ENCODE measurements at regions not wholly inside any gene's neighbourhood (a gene's known extent, or its start where the extent isn't known, plus 50 kb on each side); places are given as distances from the start of the nearest gene placed in this dataset.
"Not testable (repeated sequence)": the region's sequence is repeated elsewhere in the genome, so short reads cannot be mapped to it uniquely, and the experiment has no call there.

- no peak for TF ChIP-seq CTCF (IDR thresholded peaks at IDR 0.05; ENCODE audit: insufficient read depth, missing control alignments)
- DNase-seq (ENCODE audit: insufficient read length, low spot score) (no peak), FAIRE-seq (no peak)
These were observed 119.7 kb upstream of the RMP24 start for GRCh38 chr18:35852786-35853185.

DNA sequence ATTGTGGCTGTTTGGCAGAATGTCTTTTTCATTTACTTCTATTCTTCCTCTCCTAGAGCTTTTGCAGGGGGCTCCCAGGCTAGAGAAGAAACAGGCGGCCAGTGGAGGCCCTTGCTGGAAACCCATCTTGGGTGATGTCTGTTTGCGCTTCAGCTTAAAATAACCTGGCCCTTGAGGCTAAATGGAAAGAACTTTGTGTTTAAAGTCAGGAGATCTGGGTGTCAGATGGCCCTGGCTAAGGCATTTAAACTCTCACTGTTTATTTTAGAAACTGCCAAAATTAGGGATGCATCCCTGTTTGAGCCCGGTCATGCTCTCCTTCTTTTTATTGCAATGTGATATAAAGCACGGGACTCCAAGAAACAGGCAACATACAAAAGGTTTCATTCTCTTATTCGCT, 118.4 kb upstream of the RMP24 start:
- FAIRE-seq (no peak), DNase-seq (ENCODE audit: insufficient read length, low spot score) (no peak)
- TF ChIP-seq CTCF (IDR thresholded peaks at IDR 0.05; ENCODE audit: insufficient read depth, missing control alignments) = no peak

DNA sequence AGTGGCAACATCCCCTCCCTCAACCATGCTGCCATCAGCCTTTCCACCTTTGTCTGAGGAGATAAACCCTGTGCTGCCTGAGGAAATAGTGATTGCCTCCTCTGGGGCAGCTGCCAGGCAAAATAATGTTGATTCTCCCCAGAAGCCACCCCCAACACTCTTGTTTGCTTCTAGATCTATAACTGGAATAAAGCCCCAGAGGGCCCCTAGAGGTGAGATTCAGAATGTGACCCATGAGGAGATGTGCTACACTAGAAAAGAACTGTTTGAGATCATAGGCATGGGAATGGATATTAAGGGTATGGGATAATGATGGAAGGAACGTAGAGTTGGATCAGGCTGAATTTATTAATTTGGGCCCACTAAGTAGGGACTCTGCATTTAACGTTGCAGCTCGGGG, 116.3 kb upstream of the RMP24 start:
- no peak for TF ChIP-seq CTCF (IDR thresholded peaks at IDR 0.05; ENCODE audit: insufficient read depth, missing control alignments)
- no peak for FAIRE-seq
- no peak for DNase-seq (ENCODE audit: insufficient read length, low spot score)

- FAIRE-seq; DNase-seq (ENCODE audit: insufficient read length, low spot score): not testable (repeated sequence)
These were observed 115.8 kb upstream of the RMP24 start for GRCh38 chr18:35856721-35857120.

- not testable (repeated sequence) for DNase-seq (ENCODE audit: insufficient read length, low spot score); FAIRE-seq
These were observed 114.9 kb upstream of the RMP24 start for GRCh38 chr18:35857581-35857980.

DNA sequence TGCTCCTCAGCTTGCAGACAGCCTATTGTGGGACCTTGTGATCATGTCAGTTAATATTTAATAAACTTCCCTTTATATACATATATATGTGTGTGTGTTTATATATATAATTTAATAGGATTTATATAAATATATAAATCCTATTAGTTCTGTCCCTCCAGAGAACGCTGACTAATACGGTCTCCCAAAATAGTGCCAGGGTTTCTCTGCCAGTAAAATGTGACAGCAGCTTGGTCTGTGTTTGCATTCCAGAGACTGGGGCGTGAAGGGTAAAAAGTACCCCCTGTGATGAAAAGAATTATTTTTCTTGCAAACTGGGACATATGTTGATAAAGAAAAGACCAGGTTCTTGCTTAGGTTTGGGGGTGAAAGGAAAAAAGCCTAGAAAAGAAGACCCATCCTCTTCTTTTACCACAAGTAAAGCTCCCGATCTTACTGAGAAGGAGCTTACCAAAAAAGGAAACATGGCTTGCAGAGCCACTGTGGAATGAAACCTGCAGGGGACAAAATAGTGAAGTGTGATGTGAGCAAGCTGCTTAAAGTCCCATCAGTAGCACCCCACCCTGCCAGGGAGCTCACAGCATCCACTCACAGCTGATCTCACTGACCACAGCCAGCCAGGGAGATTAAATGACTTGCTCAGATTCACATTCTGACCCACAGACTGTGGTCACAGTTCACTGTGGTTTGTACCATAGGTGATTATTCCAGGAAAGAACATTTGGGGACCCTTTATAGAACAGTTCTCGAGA, 110.9 kb upstream of the RMP24 start:
- no peak for FAIRE-seq
- no peak for DNase-seq (ENCODE audit: insufficient read length, low spot score)
- TF ChIP-seq CTCF (IDR thresholded peaks at IDR 0.05; ENCODE audit: insufficient read depth, missing control alignments) = no peak

DNA sequence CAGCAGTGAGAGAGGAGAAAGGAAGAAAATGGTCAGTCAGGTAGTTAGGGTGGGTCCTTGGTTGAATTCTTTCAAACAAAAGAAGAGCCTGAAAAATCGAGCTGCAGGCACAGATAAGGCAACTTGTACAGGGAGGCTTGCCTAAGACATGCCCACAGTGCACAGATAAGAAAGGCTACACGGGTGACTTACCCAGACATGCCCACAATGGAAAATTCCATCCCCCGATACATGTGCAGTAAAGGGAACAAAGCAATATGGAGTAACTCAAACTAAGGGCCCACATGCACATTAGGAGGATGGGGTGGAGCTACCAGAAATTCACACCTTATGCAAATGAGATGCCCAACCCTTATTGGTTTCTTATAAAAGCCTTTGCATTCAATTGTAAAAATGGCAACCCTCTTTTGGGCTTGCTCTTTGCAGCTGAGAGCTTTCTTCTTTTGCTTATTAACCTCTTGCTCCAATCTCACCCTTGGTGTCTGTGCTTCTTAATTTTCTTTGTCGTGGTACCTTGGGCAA, 110.3 kb upstream of the RMP24 start:
- FAIRE-seq = no peak
- no peak for TF ChIP-seq CTCF (IDR thresholded peaks at IDR 0.05; ENCODE audit: insufficient read depth, missing control alignments)
- DNase-seq (ENCODE audit: insufficient read length, low spot score) = no peak

GRCh38 chr18:35864916-35865315, 107.6 kb upstream of the RMP24 start:
- DNase-seq (ENCODE audit: insufficient read length, low spot score) = no peak
- no peak for TF ChIP-seq CTCF (IDR thresholded peaks at IDR 0.05; ENCODE audit: insufficient read depth, missing control alignments)
- no peak for FAIRE-seq

Data from D721Med (cell line).